Tibial artery (tissue), 4 donors: ENCODE measurements at regions not wholly inside any gene's neighbourhood (a gene's known extent, or its start where the extent isn't known, plus 50 kb on each side); places are given as distances from the start of the nearest gene placed in this dataset.
"Not testable (repeated sequence)": the region's sequence is repeated elsewhere in the genome, so short reads cannot be mapped to it uniquely, and the experiment has no call there.

Experiments used
- DNase-seq, 2 donors: peaks; one replicate each; pipeline ENCODE4 v3.0.0-alpha.2; 2019
- H3K27ac ChIP-seq, 2 donors: fragments of 200-600 bp; sonication (generic) in 1 of 2; 1 replicate in 1 of 2; 2 replicates in 1 of 2; pipeline ENCODE4 v1.5.1; 2018 to 2019; ENCODE audit warnings: mild to moderate bottlenecking in 1 of 2
- H3K27me3 ChIP-seq, 2 donors: fragments of 200-600 bp; sonication (generic) in 1 of 2; one replicate each; pipeline versions ENCODE4 v1.5.1 to v1.6.0; 2016 to 2019
- H3K36me3 ChIP-seq, 3 donors: fragments of 200-600 bp; sonication (generic) in 2 of 3; one replicate each; pipeline ENCODE4 v1.5.1; 2016 to 2019; ENCODE audit warnings: mild to moderate bottlenecking in 2 of 3
- H3K4me1 ChIP-seq, 4 donors: fragments of 200-600 bp; sonication (generic) in 2 of 4; 1 replicate in 3 of 4; 2 replicates in 1 of 4; pipeline ENCODE4 v1.5.1; 2016 to 2019
- H3K4me3 ChIP-seq, 2 donors: fragments of 200-600 bp; sonication (generic) in 1 of 2; 1 replicate in 1 of 2; 2 replicates in 1 of 2; pipeline ENCODE4 v1.5.1; 2018 to 2019; ENCODE audit warnings: mild to moderate bottlenecking in 2 of 2
- H3K9me3 ChIP-seq, 3 donors: fragments of 200-600 bp; sonication (generic) in 1 of 3; one replicate each; pipeline ENCODE4 v1.5.1; 2016 to 2019
- CTCF ChIP-seq, 2 experiments: fragments of 200-600 bp in 1 of 2; fragments of 450-650 bp in 1 of 2; IDR thresholded peaks; one replicate each; pipeline ENCODE4 v1.5.1; 2017 to 2019; ENCODE audit warnings: antibody characterized with exemption in 2 of 2, mild to moderate bottlenecking in 1 of 2, moderate library complexity in 1 of 2
- intact Hi-C: fragments of 100-400 bp; cut with DNase I; formaldehyde crosslinking; loops from one replicate; pipeline ENCODE4 v1.15.0; 2023; ENCODE audit warnings: low total_unique reads

GRCh38 chr14:82805892-82806825, 1272.5 kb upstream of the SEL1L start:
- peaks cover 0 to 3% (median 0%) of the 10 kb centered on the region in 4 donors for H3K4me1 ChIP-seq
- H3K27ac ChIP-seq: no peak overlapping the region
- H3K36me3 ChIP-seq: no peaks in the 10 kb centered on the region
- DNase-seq: no peak
- H3K27me3 ChIP-seq: no peaks in the 10 kb centered on the region
- no peak overlapping the region for H3K4me3 ChIP-seq
- intact Hi-C loops: no loop called here
- no peak for TF ChIP-seq CTCF (IDR thresholded peaks at IDR 0.05)
- H3K9me3 ChIP-seq: no peaks in the 10 kb centered on the region

- Histone ChIP-seq H3K27me3 (no peaks in the 10 kb centered on the region), H3K27ac (no peak overlapping the region), H3K4me1 (peaks cover 0 to 3% (median 0%) of the 10 kb centered on the region in 4 donors), H3K36me3 (no peaks in the 10 kb centered on the region), H3K9me3 (no peaks in the 10 kb centered on the region), H3K4me3 (no peak overlapping the region)
- no peak for TF ChIP-seq CTCF (IDR thresholded peaks at IDR 0.05)
- intact Hi-C loops: no loop called here
- DNase-seq: no peak
Observed at GRCh38 chr14:82811246-82811645, 1277.6 kb upstream of the SEL1L start.

- H3K4me1 ChIP-seq, H3K36me3 ChIP-seq, DNase-seq, H3K27ac ChIP-seq, H3K9me3 ChIP-seq, H3K4me3 ChIP-seq, H3K27me3 ChIP-seq, intact Hi-C loops: not testable (repeated sequence)
Observed at GRCh38 chr14:82814339-82814738, 1280.7 kb upstream of the SEL1L start.

GRCh38 chr14:82830596-82830995, 1296.9 kb upstream of the SEL1L start:
- no peaks in the 10 kb centered on the region for H3K36me3 ChIP-seq
- no peaks in the 10 kb centered on the region for H3K27me3 ChIP-seq
- H3K27ac ChIP-seq: no peak overlapping the region
- DNase-seq: no peak
- intact Hi-C loops: no loop called here
- H3K9me3 ChIP-seq: no peaks in the 10 kb centered on the region
- no peaks in the 10 kb centered on the region for H3K4me1 ChIP-seq
- no peak for TF ChIP-seq CTCF (IDR thresholded peaks at IDR 0.05)
- H3K4me3 ChIP-seq: no peak overlapping the region

GRCh38 chr14:82836256-82836950, 1302.8 kb upstream of the SEL1L start:
- Histone ChIP-seq H3K4me1 (no peaks in the 10 kb centered on the region), H3K9me3 (no peaks in the 10 kb centered on the region), H3K4me3 (no peak overlapping the region), H3K36me3 (no peaks in the 10 kb centered on the region), H3K27ac (no peak overlapping the region), H3K27me3 (no peaks in the 10 kb centered on the region)
- intact Hi-C loops: no loop called here
- TF ChIP-seq CTCF (IDR thresholded peaks at IDR 0.05): no peak
- DNase-seq: no peak

GRCh38 chr14:82837611-82838140, 1304.0 kb upstream of the SEL1L start:
- no peaks in the 10 kb centered on the region for H3K9me3 ChIP-seq
- no peaks in the 10 kb centered on the region for H3K4me1 ChIP-seq
- intact Hi-C loops: no loop called here
- H3K27ac ChIP-seq: no peak overlapping the region
- no peak for DNase-seq
- no peaks in the 10 kb centered on the region for H3K36me3 ChIP-seq
- no peak overlapping the region for H3K4me3 ChIP-seq
- H3K27me3 ChIP-seq: no peaks in the 10 kb centered on the region
- TF ChIP-seq CTCF (IDR thresholded peaks at IDR 0.05): no peak
